Sigmoid colon (tissue), 4 donors: ENCODE measurements at regions not wholly inside any gene's neighbourhood (a gene's known extent, or its start where the extent isn't known, plus 50 kb on each side); places are given as distances from the start of the nearest gene placed in this dataset.

Experiments used
- POLR2A ChIP-seq, 2 donors: fragments of 450-650 bp; IDR thresholded peaks; one replicate each; pipeline ENCODE4 v1.6.1; 2016; ENCODE audit warnings: antibody characterized with exemption in 2 of 2, mild to moderate bottlenecking in 2 of 2, moderate library complexity in 2 of 2
- POLR2AphosphoS5 ChIP-seq, 4 donors: sonication (generic); formaldehyde crosslinking; IDR thresholded peaks; one replicate each; pipeline ENCODE4 v1.6.1; 2017; ENCODE audit warnings: antibody characterized with exemption in 4 of 4
- TF ChIP-seq, protein P1 (sequence below), 4 experiments: fragments of 450-650 bp in 3 of 4; fragments of 200-600 bp in 1 of 4; IDR thresholded peaks; one replicate each; pipeline ENCODE4 v1.5.1; 2016 to 2019; ENCODE audit warnings: antibody characterized with exemption in 4 of 4, mild to moderate bottlenecking in 3 of 4, moderate library complexity in 2 of 4

DNA sequence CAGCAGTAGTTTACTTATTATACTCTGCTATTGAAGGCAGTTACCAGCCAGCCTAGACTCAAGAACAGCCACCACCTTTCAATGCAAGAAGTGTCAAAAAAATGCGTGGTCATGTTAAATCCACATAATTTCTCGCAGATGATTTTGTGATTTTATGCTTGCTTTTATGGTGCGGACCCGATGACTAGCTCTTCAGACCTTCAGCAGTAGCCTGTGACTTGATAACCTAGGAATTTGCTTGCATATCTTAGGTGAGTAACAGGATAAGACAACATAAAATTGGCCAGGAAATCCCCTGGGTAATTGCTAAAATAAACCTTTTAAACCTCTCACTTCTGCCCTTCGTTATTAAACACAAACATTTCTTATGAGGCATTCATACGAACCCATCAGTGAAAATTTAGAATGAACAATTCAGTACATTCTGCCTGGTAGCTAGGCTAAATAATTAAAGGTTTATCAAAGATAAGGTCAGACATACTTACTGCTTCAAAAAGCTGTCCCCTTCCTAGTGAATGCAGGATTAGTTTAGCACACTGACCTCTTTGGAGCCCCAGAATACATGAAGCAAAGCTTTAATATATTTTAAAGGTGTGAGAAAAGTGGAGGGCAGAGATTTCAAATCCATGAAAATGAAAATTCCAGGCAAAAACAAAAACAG is 798.8 kb downstream of the OTOL1 start:
- TF ChIP-seq POLR2A (IDR thresholded peaks at IDR 0.05): no peak
- TF ChIP-seq, protein P1, sequence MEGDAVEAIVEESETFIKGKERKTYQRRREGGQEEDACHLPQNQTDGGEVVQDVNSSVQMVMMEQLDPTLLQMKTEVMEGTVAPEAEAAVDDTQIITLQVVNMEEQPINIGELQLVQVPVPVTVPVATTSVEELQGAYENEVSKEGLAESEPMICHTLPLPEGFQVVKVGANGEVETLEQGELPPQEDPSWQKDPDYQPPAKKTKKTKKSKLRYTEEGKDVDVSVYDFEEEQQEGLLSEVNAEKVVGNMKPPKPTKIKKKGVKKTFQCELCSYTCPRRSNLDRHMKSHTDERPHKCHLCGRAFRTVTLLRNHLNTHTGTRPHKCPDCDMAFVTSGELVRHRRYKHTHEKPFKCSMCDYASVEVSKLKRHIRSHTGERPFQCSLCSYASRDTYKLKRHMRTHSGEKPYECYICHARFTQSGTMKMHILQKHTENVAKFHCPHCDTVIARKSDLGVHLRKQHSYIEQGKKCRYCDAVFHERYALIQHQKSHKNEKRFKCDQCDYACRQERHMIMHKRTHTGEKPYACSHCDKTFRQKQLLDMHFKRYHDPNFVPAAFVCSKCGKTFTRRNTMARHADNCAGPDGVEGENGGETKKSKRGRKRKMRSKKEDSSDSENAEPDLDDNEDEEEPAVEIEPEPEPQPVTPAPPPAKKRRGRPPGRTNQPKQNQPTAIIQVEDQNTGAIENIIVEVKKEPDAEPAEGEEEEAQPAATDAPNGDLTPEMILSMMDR (IDR thresholded peaks at IDR 0.05): no peak
- no peak for TF ChIP-seq POLR2AphosphoS5 (IDR thresholded peaks at IDR 0.05)
